ENCODE measurements at regions not wholly inside any gene's neighbourhood (a gene's known extent, or its start where the extent isn't known, plus 50 kb on each side); places are given as distances from the start of the nearest gene placed in this dataset.

- DNase-seq (ENCODE audit: low read depth in 6 of 9, low spot score in 9 of 9) = no peak
- no peaks in the 10 kb centered on the region for H3K27me3 ChIP-seq (ENCODE audit: control insufficient read depth in 2 of 2, insufficient read depth in 1 of 2, low read length in 1 of 2)
- H3K4me1 ChIP-seq (ENCODE audit: control insufficient read depth in 2 of 2, insufficient read depth in 2 of 2, low read length in 2 of 2) = no peaks in the 10 kb centered on the region
- no peaks in the 10 kb centered on the region for H3K9me3 ChIP-seq (ENCODE audit: control insufficient read depth in 2 of 2, insufficient read depth in 1 of 2, low read length in 1 of 2)
- no peaks in the 10 kb centered on the region for H3K36me3 ChIP-seq (ENCODE audit: control insufficient read depth in 2 of 2, insufficient read depth in 2 of 2, low read length in 1 of 2)
- no peak overlapping the region for H3K27ac ChIP-seq (ENCODE audit: low read depth in 1 of 2, low read length in 1 of 2)
- 98% methylated on average over 4 of the region's 4 CpGs for WGBS
- H3K4me3 ChIP-seq (ENCODE audit: low read length in 2 of 2) = no peak overlapping the region
Observed at GRCh38 chr9:87283585-87283984, 214.1 kb upstream of the DAPK1 start.

- Histone ChIP-seq H3K36me3 (ENCODE audit: control insufficient read depth in 2 of 2, insufficient read depth in 2 of 2, low read length in 1 of 2) (no peaks in the 10 kb centered on the region), H3K4me3 (ENCODE audit: low read length in 2 of 2) (no peak overlapping the region), H3K9me3 (ENCODE audit: control insufficient read depth in 2 of 2, insufficient read depth in 1 of 2, low read length in 1 of 2) (no peaks in the 10 kb centered on the region), H3K27me3 (ENCODE audit: control insufficient read depth in 2 of 2, insufficient read depth in 1 of 2, low read length in 1 of 2) (no peaks in the 10 kb centered on the region), H3K4me1 (ENCODE audit: control insufficient read depth in 2 of 2, insufficient read depth in 2 of 2, low read length in 2 of 2) (no peaks in the 10 kb centered on the region), H3K27ac (ENCODE audit: low read depth in 1 of 2, low read length in 1 of 2) (no peak overlapping the region)
- WGBS = 68% methylated on average over 4 of the region's 4 CpGs
- no peak for DNase-seq (ENCODE audit: low read depth in 6 of 9, low spot score in 9 of 9)
Observed at GRCh38 chr9:87285183-87285850, 212.3 kb upstream of the DAPK1 start.

- Histone ChIP-seq H3K27me3 (ENCODE audit: control insufficient read depth in 2 of 2, insufficient read depth in 1 of 2, low read length in 1 of 2) (no peaks in the 10 kb centered on the region), H3K9me3 (ENCODE audit: control insufficient read depth in 2 of 2, insufficient read depth in 1 of 2, low read length in 1 of 2) (no peaks in the 10 kb centered on the region), H3K27ac (ENCODE audit: low read depth in 1 of 2, low read length in 1 of 2) (no peak overlapping the region), H3K36me3 (ENCODE audit: control insufficient read depth in 2 of 2, insufficient read depth in 2 of 2, low read length in 1 of 2) (no peaks in the 10 kb centered on the region), H3K4me3 (ENCODE audit: low read length in 2 of 2) (no peak overlapping the region), H3K4me1 (ENCODE audit: control insufficient read depth in 2 of 2, insufficient read depth in 2 of 2, low read length in 2 of 2) (no peaks in the 10 kb centered on the region)
- no peak for DNase-seq (ENCODE audit: low read depth in 6 of 9, low spot score in 9 of 9)
Observed at GRCh38 chr9:87286506-87286905, 211.2 kb upstream of the DAPK1 start.

- 80% methylated on average over 4 of the region's 4 CpGs for WGBS
- Histone ChIP-seq H3K27me3 (ENCODE audit: control insufficient read depth in 2 of 2, insufficient read depth in 1 of 2, low read length in 1 of 2) (no peaks in the 10 kb centered on the region), H3K4me1 (ENCODE audit: control insufficient read depth in 2 of 2, insufficient read depth in 2 of 2, low read length in 2 of 2) (no peaks in the 10 kb centered on the region), H3K36me3 (ENCODE audit: control insufficient read depth in 2 of 2, insufficient read depth in 2 of 2, low read length in 1 of 2) (no peaks in the 10 kb centered on the region), H3K27ac (ENCODE audit: low read depth in 1 of 2, low read length in 1 of 2) (no peak overlapping the region), H3K9me3 (ENCODE audit: control insufficient read depth in 2 of 2, insufficient read depth in 1 of 2, low read length in 1 of 2) (no peaks in the 10 kb centered on the region), H3K4me3 (ENCODE audit: low read length in 2 of 2) (no peak overlapping the region)
- no peak for DNase-seq (ENCODE audit: low read depth in 6 of 9, low spot score in 9 of 9)
Observed at GRCh38 chr9:87290241-87291052, 207.2 kb upstream of the DAPK1 start.

GRCh38 chr9:87292449-87293191, 205.0 kb upstream of the DAPK1 start:
- 71% methylated on average over 2 of the region's 2 CpGs for WGBS
- no peak for DNase-seq (ENCODE audit: low read depth in 6 of 9, low spot score in 9 of 9)
- Histone ChIP-seq H3K27me3 (ENCODE audit: control insufficient read depth in 2 of 2, insufficient read depth in 1 of 2, low read length in 1 of 2) (no peaks in the 10 kb centered on the region), H3K4me1 (ENCODE audit: control insufficient read depth in 2 of 2, insufficient read depth in 2 of 2, low read length in 2 of 2) (no peaks in the 10 kb centered on the region), H3K4me3 (ENCODE audit: low read length in 2 of 2) (no peak overlapping the region), H3K36me3 (ENCODE audit: control insufficient read depth in 2 of 2, insufficient read depth in 2 of 2, low read length in 1 of 2) (no peaks in the 10 kb centered on the region), H3K9me3 (ENCODE audit: control insufficient read depth in 2 of 2, insufficient read depth in 1 of 2, low read length in 1 of 2) (no peaks in the 10 kb centered on the region), H3K27ac (ENCODE audit: low read depth in 1 of 2, low read length in 1 of 2) (no peak overlapping the region)

GRCh38 chr9:87294126-87294525, 203.5 kb upstream of the DAPK1 start:
- H3K27me3 ChIP-seq (ENCODE audit: control insufficient read depth in 2 of 2, insufficient read depth in 1 of 2, low read length in 1 of 2) = no peaks in the 10 kb centered on the region
- H3K36me3 ChIP-seq (ENCODE audit: control insufficient read depth in 2 of 2, insufficient read depth in 2 of 2, low read length in 1 of 2) = no peaks in the 10 kb centered on the region
- 95% methylated on average over 2 of the region's 2 CpGs for WGBS
- DNase-seq (ENCODE audit: low read depth in 6 of 9, low spot score in 9 of 9) = no peak
- H3K9me3 ChIP-seq (ENCODE audit: control insufficient read depth in 2 of 2, insufficient read depth in 1 of 2, low read length in 1 of 2) = no peaks in the 10 kb centered on the region
- no peak overlapping the region for H3K27ac ChIP-seq (ENCODE audit: low read depth in 1 of 2, low read length in 1 of 2)
- no peak overlapping the region for H3K4me3 ChIP-seq (ENCODE audit: low read length in 2 of 2)
- no peaks in the 10 kb centered on the region for H3K4me1 ChIP-seq (ENCODE audit: control insufficient read depth in 2 of 2, insufficient read depth in 2 of 2, low read length in 2 of 2)

- Histone ChIP-seq H3K4me3 (ENCODE audit: low read length in 2 of 2) (no peak overlapping the region), H3K27me3 (ENCODE audit: control insufficient read depth in 2 of 2, insufficient read depth in 1 of 2, low read length in 1 of 2) (peaks cover 0 to 3% of the 10 kb centered on the region in 2 donors), H3K4me1 (ENCODE audit: control insufficient read depth in 2 of 2, insufficient read depth in 2 of 2, low read length in 2 of 2) (no peaks in the 10 kb centered on the region), H3K36me3 (ENCODE audit: control insufficient read depth in 2 of 2, insufficient read depth in 2 of 2, low read length in 1 of 2) (no peaks in the 10 kb centered on the region), H3K9me3 (ENCODE audit: control insufficient read depth in 2 of 2, insufficient read depth in 1 of 2, low read length in 1 of 2) (no peaks in the 10 kb centered on the region), H3K27ac (ENCODE audit: low read depth in 1 of 2, low read length in 1 of 2) (no peak overlapping the region)
- DNase-seq (ENCODE audit: low read depth in 6 of 9, low spot score in 9 of 9) = no peak
- WGBS = 95% methylated on average over 2 of the region's 2 CpGs
Observed at GRCh38 chr9:87300915-87301314, 196.8 kb upstream of the DAPK1 start.

- Histone ChIP-seq H3K9me3 (ENCODE audit: control insufficient read depth in 2 of 2, insufficient read depth in 1 of 2, low read length in 1 of 2) (no peaks in the 10 kb centered on the region), H3K4me3 (ENCODE audit: low read length in 2 of 2) (no peak overlapping the region), H3K4me1 (ENCODE audit: control insufficient read depth in 2 of 2, insufficient read depth in 2 of 2, low read length in 2 of 2) (no peaks in the 10 kb centered on the region), H3K36me3 (ENCODE audit: control insufficient read depth in 2 of 2, insufficient read depth in 2 of 2, low read length in 1 of 2) (no peaks in the 10 kb centered on the region), H3K27me3 (ENCODE audit: control insufficient read depth in 2 of 2, insufficient read depth in 1 of 2, low read length in 1 of 2) (peaks cover 0 to 3% of the 10 kb centered on the region in 2 donors), H3K27ac (ENCODE audit: low read depth in 1 of 2, low read length in 1 of 2) (no peak overlapping the region)
- no peak for DNase-seq (ENCODE audit: low read depth in 6 of 9, low spot score in 9 of 9)
Observed at GRCh38 chr9:87301371-87301770, 196.3 kb upstream of the DAPK1 start.

GRCh38 chr9:87305151-87305550, 192.5 kb upstream of the DAPK1 start:
- Histone ChIP-seq H3K4me1 (ENCODE audit: control insufficient read depth in 2 of 2, insufficient read depth in 2 of 2, low read length in 2 of 2) (no peaks in the 10 kb centered on the region), H3K36me3 (ENCODE audit: control insufficient read depth in 2 of 2, insufficient read depth in 2 of 2, low read length in 1 of 2) (no peaks in the 10 kb centered on the region), H3K9me3 (ENCODE audit: control insufficient read depth in 2 of 2, insufficient read depth in 1 of 2, low read length in 1 of 2) (no peaks in the 10 kb centered on the region), H3K27me3 (ENCODE audit: control insufficient read depth in 2 of 2, insufficient read depth in 1 of 2, low read length in 1 of 2) (peaks cover 0 to 3% of the 10 kb centered on the region in 2 donors), H3K4me3 (ENCODE audit: low read length in 2 of 2) (no peak overlapping the region), H3K27ac (ENCODE audit: low read depth in 1 of 2, low read length in 1 of 2) (no peak overlapping the region)
- WGBS = 90% methylated on average over 7 of the region's 7 CpGs
- DNase-seq (ENCODE audit: low read depth in 6 of 9, low spot score in 9 of 9) = no peak

Measured in thymus (tissue), 11 donors.